ENCODE measurements at regions not wholly inside any gene's neighbourhood (a gene's known extent, or its start where the extent isn't known, plus 50 kb on each side); places are given as distances from the start of the nearest gene placed in this dataset.

DNA sequence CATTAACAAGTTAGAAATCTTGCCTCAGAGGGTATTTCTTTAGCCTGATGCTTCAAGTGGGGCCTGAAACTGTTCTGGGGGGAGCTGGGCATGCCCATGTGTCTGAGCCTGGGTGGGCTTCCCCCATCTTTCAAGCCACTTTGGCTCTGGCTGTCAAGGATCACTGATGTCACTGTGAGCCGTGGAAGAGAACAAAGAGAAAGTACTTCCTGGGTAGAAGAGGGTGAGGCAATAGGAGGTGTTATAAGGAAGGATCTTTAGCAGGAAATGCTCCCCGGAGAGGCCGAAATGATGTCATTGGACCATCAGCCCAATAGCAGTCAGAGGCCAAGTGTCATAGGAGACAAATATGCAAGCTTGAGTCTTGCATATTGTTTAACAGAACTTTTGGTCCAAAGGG, 228.4 kb upstream of the MEX3C start:
- Histone ChIP-seq H3K27me3 (ENCODE audit: control insufficient read depth in 3 of 3, insufficient read depth in 3 of 3, low read length in 2 of 3) (no peaks in the 10 kb centered on the region), H3K36me3 (ENCODE audit: control insufficient read depth in 4 of 4, insufficient read depth in 4 of 4, low read length in 4 of 4) (no peaks in the 10 kb centered on the region), H3K4me3 (no peak overlapping the region), H3K27ac (ENCODE audit: low read depth in 1 of 2, low read length in 1 of 2) (no peak overlapping the region), H3K9ac (ENCODE audit: insufficient read depth in 1 of 2, low read length in 2 of 2) (no peak overlapping the region), H3K9me3 (ENCODE audit: control insufficient read depth in 4 of 4, insufficient read depth in 3 of 4, low read length in 3 of 4) (no peaks in the 10 kb centered on the region), H3K4me1 (ENCODE audit: control insufficient read depth in 5 of 5, insufficient read depth in 5 of 5, low read length in 5 of 5) (peaks cover 0 to 8% (median 0%) of the 10 kb centered on the region in 5 donors)
- WGBS, 2 donors: 39 to 49% methylated on average over 3 of the region's 3 CpGs
- DNase-seq: no peak
- TF ChIP-seq, protein P1, sequence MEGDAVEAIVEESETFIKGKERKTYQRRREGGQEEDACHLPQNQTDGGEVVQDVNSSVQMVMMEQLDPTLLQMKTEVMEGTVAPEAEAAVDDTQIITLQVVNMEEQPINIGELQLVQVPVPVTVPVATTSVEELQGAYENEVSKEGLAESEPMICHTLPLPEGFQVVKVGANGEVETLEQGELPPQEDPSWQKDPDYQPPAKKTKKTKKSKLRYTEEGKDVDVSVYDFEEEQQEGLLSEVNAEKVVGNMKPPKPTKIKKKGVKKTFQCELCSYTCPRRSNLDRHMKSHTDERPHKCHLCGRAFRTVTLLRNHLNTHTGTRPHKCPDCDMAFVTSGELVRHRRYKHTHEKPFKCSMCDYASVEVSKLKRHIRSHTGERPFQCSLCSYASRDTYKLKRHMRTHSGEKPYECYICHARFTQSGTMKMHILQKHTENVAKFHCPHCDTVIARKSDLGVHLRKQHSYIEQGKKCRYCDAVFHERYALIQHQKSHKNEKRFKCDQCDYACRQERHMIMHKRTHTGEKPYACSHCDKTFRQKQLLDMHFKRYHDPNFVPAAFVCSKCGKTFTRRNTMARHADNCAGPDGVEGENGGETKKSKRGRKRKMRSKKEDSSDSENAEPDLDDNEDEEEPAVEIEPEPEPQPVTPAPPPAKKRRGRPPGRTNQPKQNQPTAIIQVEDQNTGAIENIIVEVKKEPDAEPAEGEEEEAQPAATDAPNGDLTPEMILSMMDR (IDR thresholded peaks at IDR 0.05; ENCODE audit: control extremely low read depth, extremely low read depth): no peak
- ATAC-seq (ENCODE audit: insufficient read depth, low FRiP score): no peak

DNA sequence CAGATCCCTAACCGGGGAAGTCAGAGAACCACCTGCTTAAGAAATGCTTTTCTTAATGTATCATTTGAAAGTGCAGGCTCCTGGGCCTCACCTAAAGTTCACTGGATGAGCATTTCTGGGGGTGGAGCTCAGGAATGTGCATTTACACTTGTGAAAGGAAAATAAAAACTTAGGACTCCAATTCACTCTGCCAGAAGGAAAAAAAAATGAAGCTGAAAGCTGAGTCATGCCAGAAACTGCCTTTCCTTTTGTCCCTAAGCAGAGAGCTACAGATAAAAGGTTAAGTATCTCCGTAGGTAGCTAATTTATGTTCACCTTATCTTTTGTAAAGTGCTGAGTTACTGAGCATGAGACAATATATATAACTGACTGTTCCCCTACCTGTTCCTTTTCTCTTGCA, 229.5 kb upstream of the MEX3C start:
- H3K4me3 ChIP-seq: no peak overlapping the region
- peaks cover 0 to 8% (median 0%) of the 10 kb centered on the region in 5 donors for H3K4me1 ChIP-seq (ENCODE audit: control insufficient read depth in 5 of 5, insufficient read depth in 5 of 5, low read length in 5 of 5)
- no peaks in the 10 kb centered on the region for H3K9me3 ChIP-seq (ENCODE audit: control insufficient read depth in 4 of 4, insufficient read depth in 3 of 4, low read length in 3 of 4)
- DNase-seq (no peak), ATAC-seq (ENCODE audit: insufficient read depth, low FRiP score) (no peak)
- H3K36me3 ChIP-seq (ENCODE audit: control insufficient read depth in 4 of 4, insufficient read depth in 4 of 4, low read length in 4 of 4): no peaks in the 10 kb centered on the region
- no peaks in the 10 kb centered on the region for H3K27me3 ChIP-seq (ENCODE audit: control insufficient read depth in 3 of 3, insufficient read depth in 3 of 3, low read length in 2 of 3)
- no peak overlapping the region for H3K9ac ChIP-seq (ENCODE audit: insufficient read depth in 1 of 2, low read length in 2 of 2)
- TF ChIP-seq, protein P1 (IDR thresholded peaks at IDR 0.05; ENCODE audit: control extremely low read depth, extremely low read depth): no peak
- WGBS, 2 donors: 55 to 57% methylated on average over 2 of the region's 2 CpGs
- H3K27ac ChIP-seq (ENCODE audit: low read depth in 1 of 2, low read length in 1 of 2): no peak overlapping the region

DNA sequence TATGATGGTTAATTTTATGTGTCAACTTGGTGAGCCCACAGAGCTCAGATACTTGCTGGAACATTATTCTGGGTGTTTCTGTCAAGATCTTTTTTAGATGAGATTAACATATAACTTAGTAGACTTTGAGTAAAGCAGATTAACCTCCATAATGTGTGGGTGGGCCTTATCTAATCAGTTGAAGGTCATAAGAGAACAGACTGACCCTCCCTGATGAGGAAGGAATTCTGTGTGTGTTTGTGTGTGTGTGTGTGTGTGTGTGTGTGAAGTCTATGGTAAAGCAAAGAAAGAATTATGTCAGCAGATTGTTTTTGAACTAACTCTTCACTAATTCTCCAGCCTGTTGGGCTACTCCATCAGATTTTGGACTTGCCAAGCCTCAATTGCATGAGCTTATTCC, 232.2 kb upstream of the MEX3C start:
- H3K4me1 ChIP-seq (ENCODE audit: control insufficient read depth in 5 of 5, insufficient read depth in 5 of 5, low read length in 5 of 5): peaks cover 0 to 8% (median 0%) of the 10 kb centered on the region in 5 donors
- no peak overlapping the region for H3K9ac ChIP-seq (ENCODE audit: insufficient read depth in 1 of 2, low read length in 2 of 2)
- H3K9me3 ChIP-seq (ENCODE audit: control insufficient read depth in 4 of 4, insufficient read depth in 3 of 4, low read length in 3 of 4): peaks cover 0 to 2% (median 0%) of the 10 kb centered on the region in 4 donors
- H3K36me3 ChIP-seq (ENCODE audit: control insufficient read depth in 4 of 4, insufficient read depth in 4 of 4, low read length in 4 of 4): no peaks in the 10 kb centered on the region
- DNase-seq: no peak
- H3K27ac ChIP-seq (ENCODE audit: low read depth in 1 of 2, low read length in 1 of 2): no peak overlapping the region
- H3K4me3 ChIP-seq: no peak overlapping the region
- TF ChIP-seq, protein P1 (IDR thresholded peaks at IDR 0.05; ENCODE audit: control extremely low read depth, extremely low read depth): no peak
- H3K27me3 ChIP-seq (ENCODE audit: control insufficient read depth in 3 of 3, insufficient read depth in 3 of 3, low read length in 2 of 3): no peaks in the 10 kb centered on the region
- no peak for ATAC-seq (ENCODE audit: insufficient read depth, low FRiP score)

DNA sequence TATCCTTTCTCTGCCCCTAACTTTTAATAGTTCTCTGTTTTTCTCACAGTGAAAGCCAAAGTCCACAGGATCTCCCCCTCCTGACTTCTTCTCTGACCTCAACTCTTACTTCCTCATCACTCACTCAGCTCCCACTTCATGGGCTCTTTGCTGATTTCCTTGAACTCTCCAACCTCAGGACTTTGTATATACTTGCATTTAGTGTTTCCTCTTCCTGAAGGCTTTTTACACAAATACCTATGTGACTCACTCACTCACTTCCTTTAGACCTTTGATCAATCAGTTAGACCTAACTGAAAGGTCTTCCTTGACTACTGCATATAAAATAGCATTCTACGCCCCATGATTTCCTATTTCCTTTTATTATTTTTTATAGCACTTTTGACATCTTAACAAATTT, 233.1 kb upstream of the MEX3C start:
- Histone ChIP-seq H3K4me1 (ENCODE audit: control insufficient read depth in 5 of 5, insufficient read depth in 5 of 5, low read length in 5 of 5) (peaks cover 0 to 8% (median 0%) of the 10 kb centered on the region in 5 donors), H3K27me3 (ENCODE audit: control insufficient read depth in 3 of 3, insufficient read depth in 3 of 3, low read length in 2 of 3) (no peaks in the 10 kb centered on the region), H3K27ac (ENCODE audit: low read depth in 1 of 2, low read length in 1 of 2) (no peak overlapping the region), H3K36me3 (ENCODE audit: control insufficient read depth in 4 of 4, insufficient read depth in 4 of 4, low read length in 4 of 4) (no peaks in the 10 kb centered on the region), H3K9me3 (ENCODE audit: control insufficient read depth in 4 of 4, insufficient read depth in 3 of 4, low read length in 3 of 4) (peaks cover 0 to 2% (median 0%) of the 10 kb centered on the region in 4 donors), H3K4me3 (no peak overlapping the region), H3K9ac (ENCODE audit: insufficient read depth in 1 of 2, low read length in 2 of 2) (no peak overlapping the region)
- 69 to 88% methylated on average over 1 of the region's 1 CpG for WGBS, 2 donors
- TF ChIP-seq, protein P1 (IDR thresholded peaks at IDR 0.05; ENCODE audit: control extremely low read depth, extremely low read depth): no peak
- ATAC-seq (ENCODE audit: insufficient read depth, low FRiP score) (no peak), DNase-seq (peak in 1 of 3 donors; percentile 18)

Measured in lung (tissue), 11 donors.